WTC11 (cell line): ENCODE measurements at regions not wholly inside any gene's neighbourhood (a gene's known extent, or its start where the extent isn't known, plus 50 kb on each side); places are given as distances from the start of the nearest gene placed in this dataset.

Experiments used
- ATAC-seq: fragments of 200-7000 bp; cut with Tn5 transposase; 2 replicates; pipeline ENCODE4 v1.10.0; 2021; ENCODE audit warnings: mild to moderate bottlenecking, moderate library complexity
- CTCF ChIA-PET: fragments of 300-600 bp; sonication (Branson Sonifier 250); formaldehyde crosslinking; loops from one replicate; lab custom pipeline; 2021; ENCODE audit warnings: antibody characterized with exemption; lab: Charles Lee
- POLR2A ChIA-PET: fragments of 350-600 bp; sonication (Branson Sonifier 250); formaldehyde crosslinking; loops from one replicate; lab custom pipeline; 2021; ENCODE audit warnings: antibody characterized with exemption; lab: Charles Lee
- DNase-seq: peaks from one replicate; pipeline ENCODE4 v3.0.0; 2021; ENCODE audit warnings: low spot score
- H3K27ac Mint-ChIP-seq: 2 replicates; pipeline ENCODE4 v1.8.0; 2021; ENCODE audit warnings: mixed read lengths
- H3K27me3 Mint-ChIP-seq: 2 replicates; pipeline ENCODE4 v1.8.0; 2021; ENCODE audit warnings: low read depth, mild to moderate bottlenecking, moderate library complexity, mixed read lengths
- H3K36me3 Mint-ChIP-seq: 2 replicates; pipeline ENCODE4 v1.8.0; 2021; ENCODE audit warnings: mixed read lengths
- H3K4me1 Mint-ChIP-seq: 2 replicates; pipeline ENCODE4 v1.8.0; 2022; ENCODE audit warnings: mixed read lengths
- H3K4me3 Mint-ChIP-seq: 2 replicates; pipeline ENCODE4 v1.8.0; 2021; ENCODE audit warnings: mild to moderate bottlenecking, moderate library complexity, mixed read lengths
- H3K9me3 Mint-ChIP-seq: 2 replicates; pipeline ENCODE4 v1.8.0; 2021; ENCODE audit warnings: mixed read lengths
- ARID4B ChIP-seq: sonication (generic); formaldehyde crosslinking; IDR thresholded peaks from 2 replicates; pipeline ENCODE4 v1.8.0; 2023; ENCODE audit warnings: missing genetic modification reagents, mild to moderate bottlenecking, borderline replicate concordance
- CBFB ChIP-seq: sonication (generic); formaldehyde crosslinking; IDR thresholded peaks from 2 replicates; pipeline ENCODE4 v1.8.1; 2022; ENCODE audit warnings: mild to moderate bottlenecking, low read depth, missing genetic modification reagents
- JUN ChIP-seq: sonication (generic); formaldehyde crosslinking; IDR thresholded peaks from 2 replicates; pipeline ENCODE4 v1.8.0; 2023; ENCODE audit warnings: mild to moderate bottlenecking, missing genetic modification reagents
- NR2C2 ChIP-seq: sonication (generic); formaldehyde crosslinking; IDR thresholded peaks from 2 replicates; pipeline ENCODE4 v1.8.0; 2022; ENCODE audit warnings: mild to moderate bottlenecking, missing genetic modification reagents
- PRDM15 ChIP-seq: sonication (generic); formaldehyde crosslinking; IDR thresholded peaks from 2 replicates; pipeline ENCODE4 v1.8.0; 2022; ENCODE audit warnings: missing genetic modification reagents
- PRRX2 ChIP-seq: fragments of 250-450 bp; sonication (Bioruptor Pico); IDR thresholded peaks from 2 replicates; pipeline ENCODE4 v1.8.0; 2021; ENCODE audit warnings: mild to moderate bottlenecking
- STAT6 ChIP-seq: sonication (generic); formaldehyde crosslinking; conservative IDR thresholded peaks from 2 replicates; pipeline ENCODE4 v1.8.1; 2023; ENCODE audit warnings: mild to moderate bottlenecking, low read depth, missing genetic modification reagents, moderate library complexity
- ZBTB43 ChIP-seq: sonication (generic); formaldehyde crosslinking; IDR thresholded peaks from 2 replicates; pipeline ENCODE4 v1.8.1; 2023; ENCODE audit warnings: mild to moderate bottlenecking, missing genetic modification reagents
- ZMAT4 ChIP-seq: fragments of 250-450 bp; sonication (Bioruptor Pico); IDR thresholded peaks from 2 replicates; pipeline ENCODE4 v1.9.0; 2021; ENCODE audit warnings: mild to moderate bottlenecking
- ZNF121 ChIP-seq: sonication (generic); formaldehyde crosslinking; IDR thresholded peaks from 2 replicates; pipeline ENCODE4 v1.8.0; 2023; ENCODE audit warnings: missing genetic modification reagents
- ZNF425 ChIP-seq: fragments of 250-450 bp; sonication (Bioruptor Pico); conservative IDR thresholded peaks from 2 replicates; pipeline ENCODE4 v1.9.0; 2021; ENCODE audit warnings: mild to moderate bottlenecking
- ZNF671 ChIP-seq: fragments of 250-450 bp; sonication (Bioruptor Pico); IDR thresholded peaks from 2 replicates; pipeline ENCODE4 v1.8.0; 2021; ENCODE audit warnings: mild to moderate bottlenecking

- Mint-ChIP-seq H3K27ac (no peak overlapping the region), H3K9me3 (no peaks in the 10 kb centered on the region; the same call in 1 of the 2 replicates), H3K4me3 (no peak overlapping the region), H3K36me3 (peaks cover 2% of the 10 kb centered on the region; the same call in 1 of the 2 replicates), H3K27me3 (no peaks in the 10 kb centered on the region), H3K4me1 (peaks cover 8% of the 10 kb centered on the region)
- no peak for ATAC-seq
- ChIA-PET CTCF (no interaction called here), POLR2A (no interaction called here)
- no peak for DNase-seq
- TF ChIP-seq ZMAT4 (CRISPR knock-in tag) (no peak), CBFB (CRISPR knock-in tag) (no peak), ZNF121 (CRISPR knock-in tag) (no peak), JUN (CRISPR knock-in tag) (no peak), NR2C2 (no peak), ZBTB43 (no peak)
Measured at GRCh38 chrX:4830880-4831557, 1117.6 kb upstream of the PRKX start.

- Mint-ChIP-seq H3K36me3 (peaks cover 5% of the 10 kb centered on the region), H3K4me1 (peaks cover 12% of the 10 kb centered on the region), H3K9me3 (peaks cover 7% of the 10 kb centered on the region; the same call in 1 of the 2 replicates), H3K27me3 (no peaks in the 10 kb centered on the region), H3K27ac (no peak overlapping the region), H3K4me3 (no peak overlapping the region)
- ChIA-PET CTCF (no interaction called here), POLR2A (no interaction called here)
- no peak for ATAC-seq
- no peak for TF ChIP-seq ZBTB43
- no peak for TF ChIP-seq ZNF425 (CRISPR knock-in tag)
- TF ChIP-seq PRDM15 (CRISPR knock-in tag), result no peak
- TF ChIP-seq PRRX2 (CRISPR knock-in tag), result no peak
- TF ChIP-seq STAT6 (CRISPR knock-in tag), result no peak
- TF ChIP-seq ARID4B, result no peak
- TF ChIP-seq ZNF671 (CRISPR knock-in tag), result no peak
- no peak for DNase-seq
Measured at GRCh38 chrX:4825550-4825949, 1112.1 kb upstream of the PRKX start.
